ENCODE measurements at regions not wholly inside any gene's neighbourhood (a gene's known extent, or its start where the extent isn't known, plus 50 kb on each side); places are given as distances from the start of the nearest gene placed in this dataset.

- TF ChIP-seq, protein P1, sequence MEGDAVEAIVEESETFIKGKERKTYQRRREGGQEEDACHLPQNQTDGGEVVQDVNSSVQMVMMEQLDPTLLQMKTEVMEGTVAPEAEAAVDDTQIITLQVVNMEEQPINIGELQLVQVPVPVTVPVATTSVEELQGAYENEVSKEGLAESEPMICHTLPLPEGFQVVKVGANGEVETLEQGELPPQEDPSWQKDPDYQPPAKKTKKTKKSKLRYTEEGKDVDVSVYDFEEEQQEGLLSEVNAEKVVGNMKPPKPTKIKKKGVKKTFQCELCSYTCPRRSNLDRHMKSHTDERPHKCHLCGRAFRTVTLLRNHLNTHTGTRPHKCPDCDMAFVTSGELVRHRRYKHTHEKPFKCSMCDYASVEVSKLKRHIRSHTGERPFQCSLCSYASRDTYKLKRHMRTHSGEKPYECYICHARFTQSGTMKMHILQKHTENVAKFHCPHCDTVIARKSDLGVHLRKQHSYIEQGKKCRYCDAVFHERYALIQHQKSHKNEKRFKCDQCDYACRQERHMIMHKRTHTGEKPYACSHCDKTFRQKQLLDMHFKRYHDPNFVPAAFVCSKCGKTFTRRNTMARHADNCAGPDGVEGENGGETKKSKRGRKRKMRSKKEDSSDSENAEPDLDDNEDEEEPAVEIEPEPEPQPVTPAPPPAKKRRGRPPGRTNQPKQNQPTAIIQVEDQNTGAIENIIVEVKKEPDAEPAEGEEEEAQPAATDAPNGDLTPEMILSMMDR (IDR thresholded peaks at IDR 0.05), result no peak
- TF ChIP-seq POLR2A (IDR thresholded peaks at IDR 0.05) (no peak), POLR2AphosphoS5 (IDR thresholded peaks at IDR 0.05) (no peak)
Measured at GRCh38 chr12:29957835-29958234, 174.1 kb upstream of the TMTC1 start.
